HG02798 (cell line): ENCODE measurements at regions not wholly inside any gene's neighbourhood (a gene's known extent, or its start where the extent isn't known, plus 50 kb on each side); places are given as distances from the start of the nearest gene placed in this dataset.
"Not testable (repeated sequence)": the region's sequence is repeated elsewhere in the genome, so short reads cannot be mapped to it uniquely, and the experiment has no call there.

Source experiments
- ATAC-seq: cut with Tn5 transposase; IDR thresholded peaks from one replicate; pipeline ENCODE4 v1.9.1; 2021; ENCODE audit warnings: mild to moderate bottlenecking; ENCODE audit not compliant: unreplicated experiment, poor library complexity

DNA sequence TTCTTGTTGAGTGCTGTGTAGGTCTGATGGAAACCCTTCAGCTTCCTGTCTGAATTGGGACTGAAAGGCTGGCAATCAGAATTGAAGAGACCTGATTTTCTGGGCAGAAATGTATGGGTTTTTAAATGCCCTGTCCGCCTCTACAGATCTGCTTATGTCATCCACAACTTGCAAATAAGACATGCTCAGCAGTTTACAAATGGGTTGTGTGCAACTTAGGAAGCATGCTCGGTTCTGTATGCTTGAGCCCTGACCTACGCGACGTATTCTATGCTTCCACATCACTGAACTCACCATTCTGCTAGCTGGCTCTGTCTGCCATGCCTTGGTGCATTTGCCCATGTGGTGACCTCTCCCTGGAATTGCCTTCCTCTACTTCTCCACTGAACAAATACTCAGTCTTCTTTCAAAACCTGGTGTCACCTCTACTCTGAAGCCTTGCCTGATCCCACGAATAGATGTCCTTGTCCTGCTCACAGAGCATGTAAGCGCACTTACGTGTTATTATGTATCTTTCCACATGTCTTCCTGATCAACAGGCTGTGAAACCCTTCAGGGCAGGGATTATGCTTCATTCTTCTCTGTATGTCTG lies 194.2 kb downstream of the ERCC6L2 start:
- no peak for ATAC-seq

DNA sequence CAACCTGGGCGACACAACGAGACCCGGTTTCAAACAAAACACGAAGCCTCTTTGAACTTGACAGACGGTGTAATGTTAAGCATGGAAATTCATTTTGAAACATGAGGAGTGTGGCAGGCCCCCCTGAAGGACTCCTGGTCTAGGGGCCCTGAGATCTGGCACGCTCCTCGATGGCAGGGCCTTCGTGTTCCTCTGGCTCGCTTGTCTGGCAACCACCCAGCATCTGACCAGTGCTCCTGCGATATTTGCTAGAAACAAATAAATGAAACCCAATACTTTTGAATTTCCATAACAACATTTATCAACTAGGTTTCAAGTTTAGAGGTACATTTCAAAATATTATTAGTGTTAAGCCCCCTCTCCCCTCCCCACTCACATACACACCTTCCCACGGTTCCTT lies 193.0 kb downstream of the ERCC6L2 start:
- no peak for ATAC-seq

DNA sequence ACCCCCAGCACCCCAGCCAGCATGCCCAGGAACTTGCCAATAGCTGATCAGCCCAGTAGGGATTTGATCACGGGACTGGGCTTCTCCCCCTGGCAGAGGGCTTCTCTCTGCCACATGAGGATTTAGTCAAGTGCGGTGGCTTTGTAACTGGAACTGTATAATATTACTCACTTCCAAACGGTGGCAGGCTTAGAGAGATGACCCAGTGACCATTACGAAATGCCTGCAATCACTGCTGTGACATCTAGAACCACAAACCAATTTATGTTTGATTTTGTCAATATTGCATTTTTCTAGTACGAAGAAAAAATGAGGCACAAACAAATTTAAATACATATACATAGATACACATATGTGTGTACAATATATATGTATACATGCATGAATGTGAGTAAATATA lies 192.1 kb downstream of the ERCC6L2 start:
- no peak for ATAC-seq

DNA sequence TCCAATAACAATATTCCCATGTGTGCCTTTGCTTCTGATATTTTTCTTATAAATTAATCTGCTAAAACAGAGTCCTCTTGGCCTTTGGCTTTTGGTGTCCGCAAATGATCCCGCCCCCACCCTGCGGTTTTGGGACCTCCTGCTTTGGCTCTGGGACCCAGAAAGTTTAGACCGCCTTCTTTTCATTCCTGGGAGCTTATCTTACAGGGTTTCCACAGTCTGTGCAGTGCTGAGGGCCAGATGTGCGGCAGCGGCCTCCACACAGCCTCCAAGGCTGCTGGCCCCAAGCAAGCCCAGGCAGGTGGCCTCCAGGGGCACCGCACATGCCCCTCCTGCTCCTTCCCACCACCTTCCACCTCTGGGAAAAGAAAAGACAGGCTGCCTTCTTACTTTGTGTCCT lies 191.5 kb downstream of the ERCC6L2 start:
- ATAC-seq, result no peak

DNA sequence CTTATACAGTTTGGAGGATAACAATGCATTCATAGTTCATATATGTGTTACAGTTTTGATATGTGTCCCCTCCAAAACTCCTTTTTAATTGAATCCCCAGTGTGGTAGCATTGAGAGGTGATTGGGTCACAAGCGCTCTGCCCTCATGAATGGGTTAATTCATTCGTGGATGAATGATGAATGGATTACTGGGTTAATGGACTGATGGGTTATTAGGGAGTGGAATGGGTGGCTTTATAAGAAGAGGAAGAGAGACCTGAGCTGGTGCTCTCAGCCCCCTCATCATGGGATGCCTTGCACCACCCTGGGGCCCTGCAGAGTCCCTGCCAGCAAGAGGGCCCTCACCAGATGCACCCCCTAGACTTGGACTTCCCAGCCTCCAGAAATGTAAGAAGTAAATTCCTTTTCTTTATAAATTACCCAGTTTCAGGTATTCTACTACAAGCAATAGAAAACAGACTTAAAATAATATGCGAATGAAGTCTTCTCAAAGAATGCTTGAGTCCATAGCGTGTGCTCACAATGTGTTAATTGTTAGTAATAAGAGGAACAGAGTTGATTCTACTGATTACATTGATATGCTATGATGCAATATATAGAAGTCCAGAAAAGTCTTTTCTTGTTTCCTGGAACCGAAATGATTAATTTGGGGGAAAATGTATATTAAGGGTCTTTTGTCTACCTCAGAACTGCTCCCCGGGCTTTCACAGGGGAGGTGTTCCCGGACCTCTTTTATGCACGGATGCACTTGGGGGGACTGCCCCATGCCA lies 190.2 kb downstream of the ERCC6L2 start:
- ATAC-seq, result no peak

DNA sequence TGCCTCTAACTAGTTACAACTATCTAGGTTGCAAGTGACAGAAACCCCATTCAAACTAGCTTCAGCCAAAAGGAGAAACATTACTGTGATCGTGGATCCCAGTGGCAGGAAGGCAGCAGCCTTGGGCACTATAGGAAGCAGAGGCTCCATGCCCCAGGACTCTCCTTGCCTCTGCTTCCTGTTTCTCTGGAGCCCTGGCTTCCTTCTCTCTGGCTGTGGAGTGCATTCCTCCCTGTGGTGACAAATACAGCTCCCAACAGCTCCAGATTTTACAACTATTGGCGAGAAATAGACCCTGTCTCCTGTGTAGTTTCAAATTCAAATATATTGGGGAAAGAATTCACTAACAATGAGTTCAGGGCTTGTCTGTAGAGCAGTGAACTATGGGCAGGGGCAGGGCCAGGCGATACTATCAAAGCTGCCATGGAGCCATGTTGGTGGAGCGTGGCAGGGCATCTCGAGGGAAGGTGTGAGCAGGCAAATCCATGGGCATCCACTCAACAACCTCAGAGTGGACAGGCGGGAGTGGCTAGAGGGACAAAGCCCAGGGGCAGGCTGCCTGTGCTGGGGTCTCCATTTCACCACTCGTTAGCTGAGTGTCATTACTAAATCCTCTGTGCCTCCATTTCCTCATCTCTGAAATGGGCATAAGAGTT lies 189.5 kb downstream of the ERCC6L2 start:
- ATAC-seq, result no peak

DNA sequence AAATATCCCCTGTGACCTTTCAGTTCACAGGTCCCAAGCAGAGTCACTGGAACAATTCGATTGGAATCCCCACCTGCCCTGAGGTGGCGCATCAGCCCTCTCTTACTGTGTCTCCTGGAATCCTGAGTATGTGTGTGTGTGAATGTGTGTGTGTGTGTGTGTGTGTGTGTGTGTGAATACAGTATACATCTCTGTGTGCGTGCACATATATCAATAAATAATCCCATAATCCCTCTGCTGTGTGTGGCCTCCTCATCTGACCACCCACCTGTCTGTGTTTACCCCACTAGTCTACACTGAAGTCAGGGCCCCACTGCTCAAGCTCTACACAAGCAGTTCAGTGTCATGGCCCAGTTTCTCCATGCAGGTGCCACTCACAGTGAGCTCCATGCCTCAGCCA lies 187.4 kb downstream of the ERCC6L2 start:
- no peak for ATAC-seq

DNA sequence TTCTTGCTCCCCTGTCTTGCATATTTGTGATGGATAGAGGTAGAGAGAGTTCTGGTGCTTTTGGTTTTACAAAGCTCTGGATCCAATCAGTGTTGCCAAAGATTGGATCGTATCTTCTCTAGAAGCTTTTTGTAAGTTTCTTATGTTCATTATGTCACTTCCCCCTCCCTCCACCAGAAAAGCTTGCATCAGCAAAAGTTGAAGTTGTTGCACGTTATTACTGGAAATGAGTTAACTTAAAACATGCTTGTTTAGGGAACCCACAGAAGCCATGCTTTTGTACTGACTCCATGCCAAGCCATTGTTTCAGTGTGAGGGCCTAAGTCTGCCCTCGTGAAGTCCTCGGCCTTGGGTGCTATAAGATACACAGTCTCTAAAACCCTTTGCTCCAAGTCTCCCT lies 186.5 kb downstream of the ERCC6L2 start:
- no peak for ATAC-seq

DNA sequence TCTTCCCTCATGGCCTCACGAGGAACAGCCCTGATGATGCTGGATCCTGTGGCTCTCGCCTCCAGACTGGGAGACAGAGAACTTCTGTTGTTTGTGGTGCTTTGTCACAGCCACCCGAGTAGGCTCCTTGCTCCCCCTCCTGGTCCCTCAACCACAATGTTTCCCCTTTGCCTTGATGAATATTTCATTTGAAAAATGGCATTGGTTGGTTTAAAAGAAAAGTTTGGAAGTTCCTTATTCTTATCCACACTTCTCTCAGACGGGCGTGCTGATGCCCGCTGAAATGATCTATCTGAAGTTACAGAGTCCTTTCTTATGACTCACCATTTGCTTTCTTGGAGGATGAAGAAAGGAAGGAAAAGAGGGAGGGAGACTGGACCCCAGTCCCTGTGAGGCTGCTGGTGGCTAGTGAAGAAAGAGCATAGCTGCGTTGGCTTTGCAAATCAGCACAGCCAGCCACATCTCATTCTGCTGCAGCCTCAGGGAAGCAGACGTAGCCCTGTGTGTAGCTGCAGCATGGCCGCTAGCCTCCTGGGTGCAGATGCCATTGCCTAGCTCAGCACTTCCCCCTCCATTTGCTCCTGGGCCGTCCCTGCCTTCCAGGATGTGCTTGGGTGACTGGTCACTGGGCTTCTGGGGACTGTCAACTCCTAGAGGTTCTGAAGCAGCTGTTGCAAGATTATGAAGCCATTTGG lies 185.9 kb downstream of the ERCC6L2 start:
- no peak for ATAC-seq

DNA sequence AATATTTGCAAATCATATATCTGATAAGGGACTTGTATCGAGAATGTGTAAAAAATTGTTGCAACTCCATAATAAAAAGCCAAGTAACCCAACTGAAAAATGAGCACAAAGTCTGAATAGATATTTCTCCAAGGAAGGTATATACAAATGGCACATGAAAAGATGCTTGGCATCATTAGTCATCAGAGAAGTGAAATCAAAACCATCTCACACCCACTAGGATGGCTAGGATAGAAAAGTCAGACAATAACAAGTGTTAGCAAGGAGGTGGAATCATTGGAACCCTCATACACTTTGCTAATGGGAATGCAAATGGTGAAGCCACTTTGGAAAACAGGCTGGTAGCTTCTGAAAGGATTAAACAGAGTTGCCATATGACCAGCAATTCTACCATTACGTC lies 182.7 kb downstream of the ERCC6L2 start:
- ATAC-seq, result no peak

DNA sequence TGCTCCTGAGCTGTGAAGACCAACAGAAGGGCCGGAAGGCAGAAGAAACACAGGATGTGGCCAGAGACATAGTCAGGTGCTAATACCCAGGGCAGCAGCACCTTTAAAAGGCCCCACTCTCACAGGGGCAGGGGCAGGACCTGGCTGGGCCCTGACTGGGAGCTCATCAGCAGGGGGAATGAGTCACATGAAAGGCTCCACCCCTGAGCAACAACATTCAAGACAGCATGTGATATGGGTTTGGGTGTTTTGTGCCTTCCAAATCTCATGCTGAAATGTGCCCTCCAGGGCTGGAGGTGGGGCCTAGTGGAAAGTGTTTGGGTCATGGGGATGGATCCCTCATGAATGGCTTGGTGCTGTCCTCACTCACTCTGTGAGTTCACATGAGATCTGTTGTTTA lies 181.7 kb downstream of the ERCC6L2 start:
- ATAC-seq, result no peak

DNA sequence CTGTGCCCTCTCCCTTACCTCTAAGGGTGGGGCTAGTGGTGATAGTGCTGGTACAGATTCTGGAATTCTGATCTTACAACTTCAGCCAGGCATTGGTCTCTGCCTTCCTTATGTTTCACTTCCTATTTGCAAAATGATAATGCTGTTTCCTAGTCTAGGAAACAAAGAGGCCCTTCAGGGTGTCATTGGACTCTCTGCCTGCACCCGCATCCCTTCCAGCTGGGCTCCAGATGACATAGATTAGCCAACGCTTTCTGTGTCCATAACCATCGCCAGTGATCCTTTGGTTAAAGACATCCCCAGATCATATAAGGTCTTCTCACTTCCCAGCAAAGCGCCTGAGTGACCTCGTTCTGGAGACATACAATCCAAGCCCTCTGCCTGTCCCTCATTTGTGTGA lies 180.7 kb downstream of the ERCC6L2 start:
- ATAC-seq, result no peak

DNA sequence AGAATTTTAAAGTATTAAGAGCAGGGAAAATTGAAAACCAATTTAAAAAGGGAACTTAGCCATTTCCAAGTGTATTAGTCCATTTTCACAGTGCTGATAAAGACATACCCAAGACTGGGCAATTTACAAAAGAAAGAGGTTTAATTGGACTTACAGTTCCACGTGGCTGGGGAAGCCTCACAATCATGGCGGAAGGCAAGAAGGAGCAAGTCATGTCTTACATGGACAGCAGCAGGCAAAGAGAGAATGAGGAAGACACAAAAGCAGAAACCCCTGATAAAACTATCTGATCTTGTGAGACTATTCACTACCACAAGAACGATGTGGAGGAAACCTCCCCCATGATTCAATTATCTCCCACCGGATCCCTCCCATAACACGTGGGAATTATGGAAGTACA lies 178.8 kb downstream of the ERCC6L2 start:
- not testable (repeated sequence) for ATAC-seq

DNA sequence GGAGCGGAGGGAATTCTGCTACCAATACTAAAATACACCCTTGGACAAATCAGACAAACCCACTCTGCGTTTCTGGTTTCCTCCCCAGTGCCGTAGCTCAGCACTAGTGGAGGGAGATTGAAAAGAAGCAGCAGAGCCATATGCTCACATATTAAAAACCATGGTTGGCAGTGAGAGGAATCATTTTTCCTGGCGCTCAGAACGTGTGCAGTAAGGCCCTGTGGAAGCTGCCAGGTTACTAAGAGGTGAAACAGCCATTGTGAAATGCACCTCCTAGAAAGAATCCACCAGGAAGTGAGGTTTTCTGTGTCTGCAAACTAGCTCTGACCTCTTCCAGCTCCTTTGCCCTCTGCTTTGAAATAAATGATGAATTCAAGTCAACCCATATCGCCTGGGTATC lies 177.2 kb downstream of the ERCC6L2 start:
- no peak for ATAC-seq

DNA sequence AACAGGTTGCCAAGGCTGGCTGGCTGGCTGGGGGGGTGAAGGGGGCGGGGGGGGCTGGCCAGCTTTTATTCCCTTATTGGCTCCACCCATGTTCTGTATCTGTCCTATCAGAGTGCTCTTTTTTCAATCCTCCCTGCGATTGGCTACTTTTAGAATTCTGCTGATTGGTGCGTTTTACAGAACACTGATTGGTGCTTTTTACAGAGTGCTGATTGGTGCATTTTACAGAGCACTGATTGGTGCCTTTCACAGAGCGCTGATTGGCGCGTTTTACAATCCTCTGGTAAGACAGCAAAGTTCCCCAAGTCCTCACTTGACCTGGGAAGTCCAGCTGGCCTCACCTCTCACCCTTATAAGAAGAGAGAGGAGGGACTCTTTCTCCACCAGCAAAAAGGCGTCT lies 175.9 kb downstream of the ERCC6L2 start:
- ATAC-seq, result no peak

DNA sequence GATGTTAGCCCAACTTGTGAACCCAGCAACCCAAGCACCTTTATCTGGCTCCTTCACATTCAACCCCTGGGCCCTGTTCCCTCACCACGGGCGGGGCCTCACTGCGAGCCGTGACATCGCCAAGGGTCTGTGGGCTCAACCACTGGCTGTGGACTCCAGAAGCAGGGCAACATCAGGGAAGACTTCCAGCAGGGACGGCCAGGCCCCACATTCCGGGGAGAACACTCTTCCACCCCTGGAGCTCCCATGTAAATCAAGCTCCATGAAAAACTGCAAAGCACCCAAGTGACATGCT lies 175.3 kb downstream of the ERCC6L2 start:
- ATAC-seq, result no peak

DNA sequence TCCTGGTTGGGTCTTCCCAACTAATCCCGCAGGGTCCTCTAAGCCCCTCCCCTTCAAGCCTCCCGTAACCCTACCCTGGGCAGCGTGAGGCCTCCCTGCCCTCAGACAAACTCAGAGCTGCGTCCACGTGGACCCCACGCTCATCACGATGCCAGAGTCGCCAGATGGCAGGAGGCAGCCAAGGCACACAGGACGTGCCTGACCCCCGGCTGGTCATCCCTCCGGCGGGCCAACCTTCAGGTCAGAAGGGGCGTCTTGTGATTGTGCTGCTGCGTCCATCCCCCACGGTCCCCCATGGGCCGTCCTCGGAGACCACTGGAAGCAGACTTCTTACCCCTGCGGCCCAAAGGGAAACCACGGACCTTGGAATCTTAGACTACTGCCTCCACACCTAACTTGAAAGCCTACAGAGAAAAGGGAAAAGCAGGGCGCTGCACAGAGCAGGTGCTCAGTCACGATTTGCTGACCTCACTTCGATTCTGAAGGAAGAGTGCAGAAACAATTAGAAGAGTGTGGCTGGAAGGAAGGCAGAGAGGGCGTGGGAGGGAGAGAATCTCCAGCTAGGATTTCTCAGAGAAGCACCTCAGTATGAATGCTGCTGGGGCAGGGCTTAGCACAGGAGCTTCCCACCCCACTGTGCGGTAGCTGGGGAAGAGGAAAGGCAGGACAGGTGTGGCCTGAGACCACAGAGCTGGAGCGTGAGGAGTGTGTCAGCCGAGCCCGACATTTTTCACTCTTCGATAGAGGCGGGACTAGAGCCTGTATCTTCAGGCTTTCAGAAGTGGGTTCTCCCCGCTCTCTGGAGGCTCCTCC lies 174.8 kb downstream of the ERCC6L2 start:
- ATAC-seq, result no peak

DNA sequence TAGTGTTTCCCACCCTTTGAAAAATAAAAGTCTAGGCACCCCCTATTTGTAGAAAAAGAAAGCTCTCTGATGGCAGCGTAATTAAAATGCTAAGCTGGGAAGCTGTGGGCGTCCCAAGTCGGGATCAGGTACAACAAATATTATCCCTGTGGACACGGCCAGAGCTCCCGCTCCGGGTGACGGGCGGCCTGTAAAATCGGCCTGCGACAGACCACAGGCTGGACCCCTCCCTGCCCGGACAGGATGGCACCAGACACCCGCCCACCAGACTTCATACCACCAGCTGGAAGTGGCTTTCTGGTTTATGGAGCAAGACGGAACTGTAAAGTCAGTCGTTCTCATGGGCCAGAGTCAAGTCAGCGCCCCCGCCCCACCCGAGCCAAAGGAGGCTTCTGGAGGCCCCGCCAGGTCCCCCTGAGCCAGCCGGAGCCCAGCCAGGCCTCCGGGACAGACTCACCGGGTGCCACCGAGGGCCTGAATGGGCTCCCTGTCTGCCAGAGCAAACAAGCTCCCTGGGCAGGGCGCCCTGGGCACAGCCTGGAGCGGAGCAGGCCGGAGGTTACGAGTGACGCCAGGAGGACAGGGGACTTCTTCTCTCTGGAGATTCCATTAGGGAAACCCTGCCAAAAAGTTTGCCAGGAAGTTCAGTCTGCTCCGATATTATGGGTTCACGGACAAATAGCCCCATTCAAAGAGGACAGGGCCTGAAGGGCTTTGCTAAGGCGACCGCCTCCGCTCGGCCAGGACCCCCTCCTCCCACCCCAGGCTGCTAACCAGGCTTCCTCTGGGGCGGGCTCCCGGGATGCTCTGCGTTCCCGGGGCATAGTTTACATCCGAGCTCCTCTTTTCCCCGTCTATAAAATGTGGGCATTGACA lies 173.7 kb downstream of the ERCC6L2 start:
- ATAC-seq, result no peak

DNA sequence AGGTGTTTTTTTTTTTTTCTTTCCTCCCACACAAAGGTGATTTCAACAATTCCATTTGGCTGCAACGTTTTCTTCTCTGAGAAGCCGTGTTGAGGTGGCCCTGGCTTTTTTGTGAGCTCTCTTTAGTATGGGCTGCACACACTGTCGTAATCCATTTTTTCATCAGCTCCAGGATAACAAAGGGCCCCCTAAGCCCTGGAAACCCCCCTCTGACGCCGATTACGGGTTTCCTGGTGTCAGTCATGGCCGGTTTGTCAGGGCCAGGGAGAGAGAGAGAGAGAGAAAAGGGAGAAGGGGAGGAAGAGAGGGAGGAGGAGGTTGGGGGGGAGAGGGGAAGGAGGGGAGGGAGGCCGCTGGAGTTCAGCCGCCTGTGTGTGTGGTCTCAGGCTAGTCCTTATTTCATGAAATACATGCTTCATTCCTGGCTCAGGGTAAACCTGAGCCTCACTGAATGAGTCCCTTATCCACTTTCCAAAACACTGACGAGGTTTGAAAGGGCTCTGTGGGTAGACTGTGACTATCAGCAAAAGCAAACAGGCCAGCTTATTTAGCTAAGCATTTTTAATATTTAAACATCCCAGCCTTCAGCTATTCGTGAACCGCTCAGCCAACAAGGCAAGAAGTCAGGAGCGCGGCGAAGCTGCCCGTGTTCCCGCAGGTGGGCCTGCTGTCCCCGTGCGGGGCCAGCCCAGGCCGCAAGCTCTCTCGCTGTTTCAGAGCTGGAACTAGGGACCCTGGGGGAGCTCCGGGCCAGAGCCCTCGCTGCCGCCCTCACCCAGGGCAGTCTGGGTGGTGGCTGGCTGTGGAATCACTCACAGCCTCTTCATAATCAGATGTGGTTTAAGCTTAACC lies 172.8 kb downstream of the ERCC6L2 start:
- ATAC-seq, result no peak
